ENCODE measurements at regions not wholly inside any gene's neighbourhood (a gene's known extent, or its start where the extent isn't known, plus 50 kb on each side); places are given as distances from the start of the nearest gene placed in this dataset.
A peak's percentile ranks its signal among the peaks of the same experiment; 100 is the strongest.

- Histone ChIP-seq H2AFZ (ENCODE audit: low read depth, low read length, poor library complexity, severe bottlenecking) (no peak overlapping the region), H3K36me3 (ENCODE audit: control insufficient read depth in 1 of 2, insufficient read depth in 2 of 2, low read length in 2 of 2) (no peaks in the 10 kb centered on the region), H3K9me2 (ENCODE audit: insufficient read depth) (no peaks in the 10 kb centered on the region), H3K4me3 (replicated peaks in 1 of 2; ENCODE audit: low read depth in 1 of 2, low read length in 2 of 2) (no peak overlapping the region), H3K9me3 (ENCODE audit: control insufficient read depth in 1 of 2, insufficient read depth in 1 of 2, low read depth in 1 of 2, low read length in 2 of 2) (no peaks in the 10 kb centered on the region), H3K9ac (ENCODE audit: low read length) (no peak overlapping the region), H4K20me1 (ENCODE audit: insufficient read depth) (no peaks in the 10 kb centered on the region), H3K4me2 (ENCODE audit: low read length) (no peak overlapping the region), H3K4me1 (ENCODE audit: control insufficient read depth in 1 of 2, insufficient read depth in 2 of 2, low read length in 2 of 2) (peaks cover 2 to 35% of the 10 kb centered on the region in 2 experiments; a peak in 3 of 4 replicates), H3K27ac (ENCODE audit: low read depth, low read length) (no peak overlapping the region), H3K27me3 (ENCODE audit: insufficient read depth, low read length) (no peaks in the 10 kb centered on the region), H3K79me2 (ENCODE audit: insufficient read depth, low read length) (no peaks in the 10 kb centered on the region)
- CTCF ChIA-PET = interaction anchor here (1.0 to 3.4 kb wide), 5 partner anchors 96 to 595 kb away, joined by 3 to 18 read pairs (median 5); partner anchors contain the start of gene MAML3
- intact Hi-C loops (cut with micrococcal nuclease) = loop anchor here (5.0 to 10.0 kb wide), 2 partner anchors 594 to 603 kb away; no protein-coding TSS in a partner anchor
- ATAC-seq = no peak
- no peak for DNase-seq (ENCODE audit: low read depth, low spot score)
- POLR2A ChIA-PET = interaction anchor here (1.1 to 1.7 kb wide), 4 partner anchors 16 to 199 kb away, joined by 3 to 4 read pairs (median 4); partner anchors contain the start of gene MAML3
- BruUV-seq (replicated peaks) = no TSS peak
- RAD21 ChIA-PET (ENCODE audit: low non-redundant PET in 1 of 2, low total read pairs in 2 of 2, uncharacterized antibody in 2 of 2, unreplicated experiment in 2 of 2) = no interaction called here
- TF ChIP-seq MAX (IDR thresholded peaks at IDR 0.05) (peak; percentile 33; the same call in 1 of the 2 replicates), RAD21 (IDR thresholded peaks at IDR 0.05; ENCODE audit: low read depth) (no peak)
Observed at GRCh38 chr4:140251571-140251970, 97.6 kb upstream of the MAML3 start.

- Histone ChIP-seq H3K27me3 (ENCODE audit: insufficient read depth, low read length) (no peaks in the 10 kb centered on the region), H3K79me2 (ENCODE audit: insufficient read depth, low read length) (no peaks in the 10 kb centered on the region), H3K4me1 (ENCODE audit: control insufficient read depth in 1 of 2, insufficient read depth in 2 of 2, low read length in 2 of 2) (peaks cover 2 to 30% of the 10 kb centered on the region in 2 experiments; a peak in 3 of 4 replicates), H3K27ac (ENCODE audit: low read depth, low read length) (no peak overlapping the region), H3K9me2 (ENCODE audit: insufficient read depth) (no peaks in the 10 kb centered on the region), H3K9me3 (ENCODE audit: control insufficient read depth in 1 of 2, insufficient read depth in 1 of 2, low read depth in 1 of 2, low read length in 2 of 2) (no peaks in the 10 kb centered on the region), H3K36me3 (ENCODE audit: control insufficient read depth in 1 of 2, insufficient read depth in 2 of 2, low read length in 2 of 2) (no peaks in the 10 kb centered on the region), H3K4me2 (ENCODE audit: low read length) (no peak overlapping the region), H4K20me1 (ENCODE audit: insufficient read depth) (no peaks in the 10 kb centered on the region), H2AFZ (ENCODE audit: low read depth, low read length, poor library complexity, severe bottlenecking) (no peak overlapping the region), H3K4me3 (replicated peaks in 1 of 2; ENCODE audit: low read depth in 1 of 2, low read length in 2 of 2) (no peak overlapping the region), H3K9ac (ENCODE audit: low read length) (no peak overlapping the region)
- BruUV-seq (replicated peaks) = no TSS peak
- ChIA-PET RAD21 (ENCODE audit: low non-redundant PET in 1 of 2, low total read pairs in 2 of 2, uncharacterized antibody in 2 of 2, unreplicated experiment in 2 of 2) (no interaction called here), POLR2A (interaction anchor here (1.1 to 1.7 kb wide), 3 partner anchors 16 to 199 kb away, joined by 4 read pairs; partner anchors contain the start of gene MAML3), CTCF (interaction anchor here (1.0 to 3.4 kb wide), 3 partner anchors 97 to 594 kb away, joined by 3 to 18 read pairs (median 10); partner anchors contain the start of gene MAML3)
- no peak for ATAC-seq
- no peak for DNase-seq (ENCODE audit: low read depth, low spot score)
- intact Hi-C loops (cut with micrococcal nuclease) = loop anchor here (5.0 to 10.0 kb wide), 2 partner anchors 594 to 604 kb away; no protein-coding TSS in a partner anchor
- TF ChIP-seq RAD21 (IDR thresholded peaks at IDR 0.05; ENCODE audit: low read depth) = no peak
- peak; percentile 76; the same call in 1 of the 2 replicates for TF ChIP-seq CEBPB (IDR thresholded peaks at IDR 0.05; ENCODE audit: low read depth)
Observed at GRCh38 chr4:140250989-140251552, 97.1 kb upstream of the MAML3 start.

Data from HCT116 (cell line).